HT1080 (cell line): ENCODE measurements at regions not wholly inside any gene's neighbourhood (a gene's known extent, or its start where the extent isn't known, plus 50 kb on each side); places are given as distances from the start of the nearest gene placed in this dataset.
A peak's percentile ranks its signal among the peaks of the same experiment; 100 is the strongest.
"Not testable (repeated sequence)": the region's sequence is repeated elsewhere in the genome, so short reads cannot be mapped to it uniquely, and the experiment has no call there.

ENCODE experiments used
- DNase-seq: peaks from one replicate; pipeline ENCODE4 v3.0.0-alpha.2; 2015; ENCODE audit warnings: low read depth

- no peak for DNase-seq
Measured at GRCh38 chr15:38614621-38615020, 50.0 kb upstream of the RASGRP1 start.

GRCh38 chr15:38617831-38618230 is 53.2 kb upstream of the RASGRP1 start:
- no peak for DNase-seq

GRCh38 chr15:38618242-38618955 is 53.8 kb upstream of the RASGRP1 start:
- no peak for DNase-seq

GRCh38 chr15:38620098-38620497 is 55.5 kb upstream of the RASGRP1 start:
- no peak for DNase-seq

- DNase-seq, result no peak
Measured at GRCh38 chr15:38620851-38621594, 56.4 kb upstream of the RASGRP1 start.

- DNase-seq, result no peak
Measured at GRCh38 chr15:38622304-38622703, 57.7 kb upstream of the RASGRP1 start.

GRCh38 chr15:38622908-38623307 is 58.3 kb upstream of the RASGRP1 start:
- no peak for DNase-seq

GRCh38 chr15:38623744-38624143 is 59.1 kb upstream of the RASGRP1 start:
- no peak for DNase-seq

- no peak for DNase-seq
Measured at GRCh38 chr15:38624244-38625205, 59.9 kb upstream of the RASGRP1 start.

- no peak for DNase-seq
Measured at GRCh38 chr15:38625886-38626285, 61.3 kb upstream of the RASGRP1 start.

- DNase-seq, result no peak
Measured at GRCh38 chr15:38626443-38627050, 61.9 kb upstream of the RASGRP1 start.

- DNase-seq, result peak; percentile 2
Measured at GRCh38 chr15:38627689-38628277, 63.2 kb upstream of the RASGRP1 start.

- no peak for DNase-seq
Measured at GRCh38 chr15:38631119-38632075, 66.8 kb upstream of the RASGRP1 start.

- no peak for DNase-seq
Measured at GRCh38 chr15:38635170-38635569, 70.6 kb upstream of the RASGRP1 start.

GRCh38 chr15:38636597-38636996 is 72.0 kb upstream of the RASGRP1 start:
- DNase-seq, result no peak

GRCh38 chr15:38638126-38638525 is 73.5 kb upstream of the RASGRP1 start:
- no peak for DNase-seq

- no peak for DNase-seq
Measured at GRCh38 chr15:38638811-38639210, 74.2 kb upstream of the RASGRP1 start.

- DNase-seq, result no peak
Measured at GRCh38 chr15:38642689-38643270, 78.2 kb upstream of the RASGRP1 start.

- not testable (repeated sequence) for DNase-seq
Measured at GRCh38 chr15:38644353-38644752, 79.7 kb upstream of the RASGRP1 start.
